SK-N-SH (cell line): ENCODE measurements at regions not wholly inside any gene's neighbourhood (a gene's known extent, or its start where the extent isn't known, plus 50 kb on each side); places are given as distances from the start of the nearest gene placed in this dataset.

Source experiments
- CTCF ChIA-PET: fragments of 300-600, 350-600 bp; formaldehyde crosslinking; extraction: SDS; loops from one replicate; lab custom pipeline; 2021; lab: Yijun Ruan, JAX
- POLR2A ChIA-PET: fragments of 350-600 bp; sonication (Branson Sonifier 250); formaldehyde crosslinking; extraction: SDS; loops from one replicate; lab custom pipeline; 2020; ENCODE audit warnings: antibody characterized with exemption, inconsistent platforms; lab: Yijun Ruan, JAX
- DNase-seq: peaks from one replicate; pipeline ENCODE4 v3.0.0; 2012
- H2AFZ ChIP-seq: fragments of 200-600 bp; sonication (generic); 2 replicates; pipeline ENCODE4 v1.8.1; 2016; ENCODE audit warnings: antibody characterized with exemption, mild to moderate bottlenecking, low read depth
- H3F3A ChIP-seq: fragments of 200-600 bp; sonication (generic); replicated peaks from 2 replicates; pipeline ENCODE3; 2016; ENCODE audit warnings: antibody characterized with exemption, mild to moderate bottlenecking; ENCODE audit not compliant: insufficient read depth
- H3K27ac ChIP-seq, 2 experiments: fragments of 200-500 bp in 1 of 2; fragments of 200-600 bp in 1 of 2; sonication (Bioruptor generic) in 1 of 2; sonication (generic), shearing (Covaris generic) in 1 of 2; 2 replicates each; pipeline versions ENCODE4 v1.5.1 to v1.6.1; 2014 to 2016; ENCODE audit warnings: low read depth in 2 of 2, inconsistent platforms in 1 of 2, low read length in 1 of 2, mild to moderate bottlenecking in 1 of 2, mixed read lengths in 1 of 2
- H3K27me3 ChIP-seq: fragments of 200-600 bp; sonication (generic), shearing (Covaris generic); 2 replicates; pipeline ENCODE4 v1.6.1; 2016; ENCODE audit warnings: mixed run types; ENCODE audit not compliant: insufficient read depth
- H3K36me3 ChIP-seq, 2 experiments: fragments of 200-500 bp in 1 of 2; fragments of 200-600 bp in 1 of 2; sonication (Bioruptor generic) in 1 of 2; sonication (generic) in 1 of 2; replicated peaks in 1 of 2; 2 replicates each; pipeline versions ENCODE3 to v1.5.1; 2014 to 2016; ENCODE audit warnings: low read length in 1 of 2, mild to moderate bottlenecking in 1 of 2; ENCODE audit not compliant: insufficient read depth in 2 of 2, control insufficient read depth in 1 of 2
- H3K4me1 ChIP-seq, 2 experiments: fragments of 200-500 bp in 1 of 2; fragments of 200-600 bp in 1 of 2; sonication (Bioruptor generic) in 1 of 2; sonication (generic), shearing (Covaris generic) in 1 of 2; 2 replicates each; pipeline versions ENCODE4 v1.5.1 to v1.6.1; 2014 to 2016; ENCODE audit warnings: low read depth in 1 of 2, low read length in 1 of 2, mixed run types in 1 of 2; ENCODE audit not compliant: insufficient read depth in 2 of 2, control insufficient read depth in 1 of 2
- H3K4me2 ChIP-seq: fragments of 200-600 bp; sonication (generic), shearing (Covaris generic); 2 replicates; pipeline ENCODE4 v1.6.1; 2017; ENCODE audit warnings: mixed run types
- H3K4me3 ChIP-seq, 2 experiments: fragments of 200-500 bp in 1 of 2; fragments of 200-600 bp in 1 of 2; sonication (Bioruptor generic) in 1 of 2; sonication (generic), shearing (Covaris generic) in 1 of 2; 2 replicates each; pipeline versions ENCODE4 v1.5.1 to v1.8.1; 2014 to 2016; ENCODE audit warnings: low read depth in 2 of 2, inconsistent platforms in 1 of 2, low read length in 1 of 2, mild to moderate bottlenecking in 1 of 2, mixed read lengths in 1 of 2, moderate library complexity in 1 of 2
- H3K79me2 ChIP-seq: fragments of 200-600 bp; sonication (generic); 2 replicates; pipeline ENCODE4 v1.8.1; 2017; ENCODE audit warnings: mild to moderate bottlenecking; ENCODE audit not compliant: insufficient read depth
- H3K9ac ChIP-seq: fragments of 200-600 bp; sonication (generic); 2 replicates; pipeline ENCODE4 v1.6.1; 2017; ENCODE audit warnings: mixed run types
- H3K9me2 ChIP-seq: fragments of 200-600 bp; sonication (generic); 2 replicates; pipeline ENCODE4 v1.6.1; 2017; ENCODE audit warnings: mixed run types
- H3K9me3 ChIP-seq: fragments of 200-600 bp; sonication (generic); 2 replicates; pipeline ENCODE4 v1.6.1; 2017; ENCODE audit warnings: mixed run types, mild to moderate bottlenecking, moderate library complexity
- H4K20me1 ChIP-seq: fragments of 200-600 bp; sonication (generic); 2 replicates; pipeline ENCODE4 v1.6.1; 2017; ENCODE audit warnings: mild to moderate bottlenecking, mixed run types; ENCODE audit not compliant: insufficient read depth
- CHD2 ChIP-seq: fragments of 150-350 bp; IDR thresholded peaks from 2 replicates; pipeline ENCODE4 v1.6.1; 2018; ENCODE audit warnings: low read length; ENCODE audit not compliant: partially characterized antibody
- EP300 ChIP-seq, 2 experiments: IDR thresholded peaks; 2 replicates each; pipeline versions ENCODE4 v1.4.0 to v1.6.1; 2012; ENCODE audit warnings: borderline replicate concordance in 1 of 2, low read depth in 1 of 2, low read length in 1 of 2
- EZH2phosphoT487 ChIP-seq: fragments of 200-600 bp; sonication (generic); IDR thresholded peaks from 2 replicates; pipeline ENCODE4 v1.6.1; 2017; ENCODE audit warnings: low read depth, mixed run types, mild to moderate bottlenecking, antibody characterized with exemption, moderate library complexity, borderline replicate concordance
- IRF3 ChIP-seq: fragments of 150-350 bp; IDR thresholded peaks from 2 replicates; pipeline ENCODE4 v1.6.1; 2016; ENCODE audit warnings: mild to moderate bottlenecking, low read depth, low read length
- MAX ChIP-seq: IDR thresholded peaks from 2 replicates; pipeline ENCODE4 v1.4.0; 2012; ENCODE audit warnings: low read depth
- NFIC ChIP-seq: IDR thresholded peaks from 2 replicates; pipeline ENCODE4 v1.4.0; 2012; ENCODE audit warnings: borderline replicate concordance
- PBX3 ChIP-seq: IDR thresholded peaks from 2 replicates; pipeline ENCODE4; 2012
- POLR2AphosphoS5 ChIP-seq: IDR thresholded peaks from 2 replicates; pipeline ENCODE4 v1.6.1; 2012; ENCODE audit warnings: low read depth, low read length
- RAD21 ChIP-seq: IDR thresholded peaks from 2 replicates; pipeline ENCODE4 v1.6.1; 2012; ENCODE audit warnings: mild to moderate bottlenecking, low read length
- RFX5 ChIP-seq: IDR thresholded peaks from 2 replicates; pipeline ENCODE4 v1.6.1; 2012; ENCODE audit warnings: mild to moderate bottlenecking, improper control_type of control experiment, low read length
- SIN3A ChIP-seq: IDR thresholded peaks from 2 replicates; pipeline ENCODE4 v1.6.1; 2012; ENCODE audit warnings: low read depth, mild to moderate bottlenecking, low read length, moderate library complexity, borderline replicate concordance
- SMC3 ChIP-seq: IDR thresholded peaks from 2 replicates; pipeline ENCODE4 v1.6.1; 2012; ENCODE audit warnings: low read depth, low read length, improper control_type of control experiment
- TCF12 ChIP-seq: IDR thresholded peaks from 2 replicates; pipeline ENCODE4 v1.4.0; 2012
- TEAD4 ChIP-seq: IDR thresholded peaks from 2 replicates; pipeline ENCODE4 v1.4.0; 2012; ENCODE audit warnings: mild to moderate bottlenecking, borderline replicate concordance; ENCODE audit not compliant: insufficient read depth
- USF2 ChIP-seq: fragments of 150-350 bp; IDR thresholded peaks from 2 replicates; pipeline ENCODE4 v1.6.1; 2017; ENCODE audit warnings: antibody characterized with exemption, low read length, low read depth, borderline replicate concordance
- WGBS: methylation state at CpG from one replicate; pipeline ENCODE4 v1.1.6; 2017; ENCODE audit warnings: low lambda C conversion rate; 5-methylcytosine and 5-hydroxymethylcytosine counted together

GRCh38 chr13:104098421-104098820, 1032.2 kb upstream of the SLC10A2 start:
- Histone ChIP-seq H3K27ac (no peak overlapping the region), H3K9ac (no peak overlapping the region), H3K36me3 (no peaks in the 10 kb centered on the region), H3K4me3 (no peak overlapping the region; a peak in 1 of 4 replicates), H3K9me3 (no peaks in the 10 kb centered on the region), H3K9me2 (no peaks in the 10 kb centered on the region; the same call in 1 of the 2 replicates), H4K20me1 (no peaks in the 10 kb centered on the region), H3K4me2 (no peak overlapping the region), H2AFZ (no peak overlapping the region), H3K4me1 (no peaks in the 10 kb centered on the region), H3K79me2 (no peaks in the 10 kb centered on the region), H3K27me3 (no peaks in the 10 kb centered on the region), H3F3A (no peaks in the 10 kb centered on the region)
- TF ChIP-seq SMC3 (no peak), CHD2 (no peak), RFX5 (no peak), TEAD4 (no peak), TCF12 (no peak), POLR2AphosphoS5 (no peak)
- ChIA-PET CTCF (no interaction called here), POLR2A (no interaction called here)
- no peak for DNase-seq
- WGBS: 69% methylated on average over 4 of the region's 4 CpGs

- WGBS: 47% methylated on average over 5 of the region's 5 CpGs
- no peak overlapping the region for H3K4me3 ChIP-seq
- H3F3A ChIP-seq: no peaks in the 10 kb centered on the region
- no peak overlapping the region for H2AFZ ChIP-seq
- no peaks in the 10 kb centered on the region for H3K36me3 ChIP-seq
- no peak for DNase-seq
- H3K27ac ChIP-seq: no peak overlapping the region
- no peaks in the 10 kb centered on the region for H3K9me2 ChIP-seq
- POLR2A ChIA-PET: no interaction called here
- H3K79me2 ChIP-seq: no peaks in the 10 kb centered on the region
- H3K9ac ChIP-seq: no peak overlapping the region
- CTCF ChIA-PET: interaction anchor here (0.7 kb wide), 1 partner anchor 52 kb away, joined by 3 read pairs; no protein-coding TSS in a partner anchor
- no peak for TF ChIP-seq NFIC
- TF ChIP-seq EP300 (IDR thresholded peaks at IDR 0.05; ENCODE audit: borderline replicate concordance in 1 of 2, low read depth in 1 of 2, low read length in 1 of 2): no peak
- no peak for TF ChIP-seq RAD21
- no peak for TF ChIP-seq USF2
- TF ChIP-seq EZH2phosphoT487: no peak
- TF ChIP-seq TEAD4: no peak
- no peak for TF ChIP-seq MAX
- TF ChIP-seq IRF3: no peak
- TF ChIP-seq SIN3A: no peak
- no peak for TF ChIP-seq PBX3
- TF ChIP-seq, all 33 proteins: peak for 0
- Histone ChIP-seq H3K4me1 (no peaks in the 10 kb centered on the region), H3K9me3 (no peaks in the 10 kb centered on the region), H3K27me3 (no peaks in the 10 kb centered on the region), H3K4me2 (no peak overlapping the region), H4K20me1 (no peaks in the 10 kb centered on the region)
Measured at GRCh38 chr13:104086759-104087158, 1020.5 kb upstream of the SLC10A2 start.
